BJ (cell line): ENCODE measurements at regions not wholly inside any gene's neighbourhood (a gene's known extent, or its start where the extent isn't known, plus 50 kb on each side); places are given as distances from the start of the nearest gene placed in this dataset.

Experiments used
- CTCF ChIA-PET: fragments of 350-600 bp; formaldehyde crosslinking; extraction: SDS; loops from one replicate; lab custom pipeline; 2021; ENCODE audit warnings: antibody characterized with exemption, inconsistent platforms; lab: Yijun Ruan, JAX
- POLR2A ChIA-PET: fragments of 300-600 bp; sonication (Branson Sonifier 250); formaldehyde crosslinking; extraction: SDS; loops from one replicate; lab custom pipeline; 2021; ENCODE audit warnings: antibody characterized with exemption; lab: Charles Lee
- DNase-seq: peaks from one replicate; pipeline ENCODE4 v3.0.0-alpha.2; 2011; ENCODE audit warnings: low read depth
- H3K27me3 ChIP-seq: 2 replicates; pipeline ENCODE4 v1.6.0; 2011; ENCODE audit warnings: low read length; ENCODE audit not compliant: control insufficient read depth, insufficient read depth
- H3K36me3 ChIP-seq: 2 replicates; pipeline ENCODE4 v1.5.1; 2011; ENCODE audit warnings: low read length; ENCODE audit not compliant: control insufficient read depth, insufficient read depth
- H3K4me3 ChIP-seq: 2 replicates; pipeline ENCODE4 v1.5.1; 2011; ENCODE audit warnings: low read depth, mild to moderate bottlenecking, control low read depth, low read length
- CTCF ChIP-seq: IDR thresholded peaks from 2 replicates; pipeline ENCODE4 v1.5.1; 2011; ENCODE audit warnings: low read depth, mild to moderate bottlenecking, control low read depth, inconsistent platforms, low read length, moderate library complexity; ENCODE audit not compliant: insufficient read depth

- CTCF ChIA-PET = no interaction called here
- POLR2A ChIA-PET = no interaction called here
- no peak for DNase-seq
- H3K36me3 ChIP-seq = no peaks in the 10 kb centered on the region
- H3K4me3 ChIP-seq = no peak overlapping the region
- no peak for TF ChIP-seq CTCF
- no peaks in the 10 kb centered on the region for H3K27me3 ChIP-seq
These were observed 164.1 kb upstream of the PCSK2 start for GRCh38 chr20:17062712-17063111.

GRCh38 chr20:17066902-17067301, 159.9 kb upstream of the PCSK2 start:
- TF ChIP-seq CTCF = no peak
- DNase-seq = no peak
- ChIA-PET CTCF (interaction anchor here (0.7 kb wide), 1 partner anchor 17 kb away, joined by 4 read pairs; no protein-coding TSS in a partner anchor), POLR2A (no interaction called here)
- H3K27me3 ChIP-seq = no peaks in the 10 kb centered on the region
- no peaks in the 10 kb centered on the region for H3K36me3 ChIP-seq
- H3K4me3 ChIP-seq = no peak overlapping the region

- ChIA-PET CTCF (interaction anchor here (0.6 kb wide), 2 partner anchors 158 to 235 kb away, joined by 3 to 4 read pairs; partner anchors contain the start of gene PCSK2), POLR2A (no interaction called here)
- Histone ChIP-seq H3K4me3 (no peak overlapping the region), H3K36me3 (no peaks in the 10 kb centered on the region), H3K27me3 (no peaks in the 10 kb centered on the region)
- no peak for DNase-seq
- TF ChIP-seq CTCF = no peak
These were observed 158.6 kb upstream of the PCSK2 start for GRCh38 chr20:17068084-17068711.

GRCh38 chr20:17077030-17077429, 149.8 kb upstream of the PCSK2 start:
- no peak for DNase-seq
- ChIA-PET POLR2A (no interaction called here), CTCF (interaction anchor here (0.6 kb wide), 1 partner anchor 352 kb away, joined by 3 read pairs; no protein-coding TSS in a partner anchor)
- Histone ChIP-seq H3K4me3 (no peak overlapping the region), H3K36me3 (no peaks in the 10 kb centered on the region), H3K27me3 (no peaks in the 10 kb centered on the region)
- TF ChIP-seq CTCF = no peak

GRCh38 chr20:17083738-17084137, 143.1 kb upstream of the PCSK2 start:
- ChIA-PET POLR2A (no interaction called here), CTCF (interaction anchor here (1.2 to 1.8 kb wide), 3 partner anchors 17 to 280 kb away, joined by 3 to 4 read pairs (median 4); no protein-coding TSS in a partner anchor)
- Histone ChIP-seq H3K4me3 (no peak overlapping the region), H3K36me3 (no peaks in the 10 kb centered on the region), H3K27me3 (no peaks in the 10 kb centered on the region)
- no peak for TF ChIP-seq CTCF
- no peak for DNase-seq
